Stimulated activated CD8-positive, alpha-beta memory T cell treated with anti-CD3 and anti-CD28 coated beads, Interleukin-7, amount 100 ng/mL, for 48 hours (primary cell): ENCODE measurements at regions not wholly inside any gene's neighbourhood (a gene's known extent, or its start where the extent isn't known, plus 50 kb on each side); places are given as distances from the start of the nearest gene placed in this dataset.

ENCODE experiments used
- DNase-seq, 2 donors: peaks; one replicate each; pipeline ENCODE4 v3.0.0-alpha.2; 2020; ENCODE audit warnings: low read depth in 1 of 2; ENCODE audit errors: extremely low read depth in 1 of 2

- no peak for DNase-seq
Observed at GRCh38 chr18:62665188-62665587, 50.2 kb upstream of the PHLPP1 start.
